ENCODE measurements at regions not wholly inside any gene's neighbourhood (a gene's known extent, or its start where the extent isn't known, plus 50 kb on each side); places are given as distances from the start of the nearest gene placed in this dataset.
"Not testable (repeated sequence)": the region's sequence is repeated elsewhere in the genome, so short reads cannot be mapped to it uniquely, and the experiment has no call there.

GRCh38 chr1:843946-844345, 79.8 kb upstream of the SAMD11 start:
- not testable (repeated sequence) for H3K4me3 ChIP-seq (ENCODE audit: low read length)

- no peak for TF ChIP-seq ZNF274 (IDR thresholded peaks at IDR 0.05; ENCODE audit: low read depth, low read length)
- no peak overlapping the region for H3K4me3 ChIP-seq (ENCODE audit: low read length)
Observed at GRCh38 chr1:844472-845026, 79.2 kb upstream of the SAMD11 start.

GRCh38 chr1:845641-846040, 78.1 kb upstream of the SAMD11 start:
- not testable (repeated sequence) for H3K4me3 ChIP-seq (ENCODE audit: low read length)

- not testable (repeated sequence) for H3K4me3 ChIP-seq (ENCODE audit: low read length)
Observed at GRCh38 chr1:849873-850272, 73.8 kb upstream of the SAMD11 start.

GRCh38 chr1:850318-850717, 73.4 kb upstream of the SAMD11 start:
- H3K4me3 ChIP-seq (ENCODE audit: low read length): not testable (repeated sequence)

GRCh38 chr1:851398-851797, 72.3 kb upstream of the SAMD11 start:
- H3K4me3 ChIP-seq (ENCODE audit: low read length): not testable (repeated sequence)

- H3K4me3 ChIP-seq (ENCODE audit: low read length): not testable (repeated sequence)
Observed at GRCh38 chr1:851841-852240, 71.9 kb upstream of the SAMD11 start.

- not testable (repeated sequence) for H3K4me3 ChIP-seq (ENCODE audit: low read length)
Observed at GRCh38 chr1:855202-855981, 68.3 kb upstream of the SAMD11 start.

GRCh38 chr1:856541-857057, 67.1 kb upstream of the SAMD11 start:
- H3K4me3 ChIP-seq (ENCODE audit: low read length): not testable (repeated sequence)

- not testable (repeated sequence) for H3K4me3 ChIP-seq (ENCODE audit: low read length)
Observed at GRCh38 chr1:857926-858648, 65.6 kb upstream of the SAMD11 start.

GRCh38 chr1:858649-859041, 65.1 kb upstream of the SAMD11 start:
- not testable (repeated sequence) for H3K4me3 ChIP-seq (ENCODE audit: low read length)

- not testable (repeated sequence) for H3K4me3 ChIP-seq (ENCODE audit: low read length)
Observed at GRCh38 chr1:860941-861340, 62.8 kb upstream of the SAMD11 start.

GRCh38 chr1:861714-862113, 62.0 kb upstream of the SAMD11 start:
- no peak overlapping the region for H3K4me3 ChIP-seq (ENCODE audit: low read length)
- TF ChIP-seq ZNF274 (IDR thresholded peaks at IDR 0.05; ENCODE audit: low read depth, low read length): no peak

- H3K4me3 ChIP-seq (ENCODE audit: low read length): not testable (repeated sequence)
Observed at GRCh38 chr1:862601-863000, 61.1 kb upstream of the SAMD11 start.

- H3K4me3 ChIP-seq (ENCODE audit: low read length): not testable (repeated sequence)
Observed at GRCh38 chr1:865633-866032, 58.1 kb upstream of the SAMD11 start.

GRCh38 chr1:866095-866494, 57.6 kb upstream of the SAMD11 start:
- no peak overlapping the region for H3K4me3 ChIP-seq (ENCODE audit: low read length)
- TF ChIP-seq ZNF274 (IDR thresholded peaks at IDR 0.05; ENCODE audit: low read depth, low read length): no peak

GRCh38 chr1:866631-867299, 57.0 kb upstream of the SAMD11 start:
- not testable (repeated sequence) for H3K4me3 ChIP-seq (ENCODE audit: low read length)

- H3K4me3 ChIP-seq (ENCODE audit: low read length): not testable (repeated sequence)
Observed at GRCh38 chr1:867550-867949, 56.2 kb upstream of the SAMD11 start.
